ENCODE measurements at regions not wholly inside any gene's neighbourhood (a gene's known extent, or its start where the extent isn't known, plus 50 kb on each side); places are given as distances from the start of the nearest gene placed in this dataset.

GRCh38 chr10:120685136-120685535 is 166.0 kb upstream of the WDR11 start:
- ChIA-PET POLR2A (no interaction called here), CTCF (no interaction called here), RAD21 (ENCODE audit: unreplicated experiment) (no interaction called here), SMC1A (ENCODE audit: uncharacterized antibody, unreplicated experiment) (interaction anchor here (1.0 kb wide), 1 partner anchor 16 kb away, joined by 4 read pairs; no protein-coding TSS in a partner anchor)
- 13% methylated on average over 4 of the region's 4 CpGs for WGBS (ENCODE audit: insufficient coverage, insufficient replicate concordance, low lambda C conversion rate, missing lambda C conversion rate)
- ATAC-seq: no peak
- Histone ChIP-seq H4K20me1 (ENCODE audit: control insufficient read depth, insufficient read depth) (no peaks in the 10 kb centered on the region), H3K27ac (ENCODE audit: control insufficient read depth, insufficient read depth) (no peak overlapping the region), H2AFZ (ENCODE audit: control insufficient read depth, low read depth, low read length) (no peak overlapping the region), H3K9me3 (replicated peaks; ENCODE audit: control insufficient read depth, insufficient read depth, low read length) (no peaks in the 10 kb centered on the region), H3K4me3 (no peak overlapping the region), H3K79me2 (ENCODE audit: control insufficient read depth, insufficient read depth, low read length) (no peaks in the 10 kb centered on the region), H3K9ac (ENCODE audit: control insufficient read depth, insufficient read depth, low read length) (no peak overlapping the region), H3K4me1 (ENCODE audit: control insufficient read depth, insufficient read depth, low read length) (no peaks in the 10 kb centered on the region), H3K27me3 (replicated peaks in 1 of 2; ENCODE audit: control insufficient read depth in 2 of 2, insufficient read depth in 2 of 2, low read length in 1 of 2) (no peaks in the 10 kb centered on the region), H3K4me2 (ENCODE audit: control insufficient read depth, insufficient read depth) (no peak overlapping the region), H3K36me3 (ENCODE audit: control insufficient read depth in 2 of 2, insufficient read depth in 2 of 2, low read length in 1 of 2) (no peaks in the 10 kb centered on the region)
- BruUV-seq (replicated peaks): no TSS peak
- FAIRE-seq: no peak
- in situ Hi-C loops (cut with MboI) (no loop called here), intact Hi-C loops (cut with micrococcal nuclease; ENCODE audit: unreplicated experiment) (no loop called here)
- no peak for TF ChIP-seq RCOR1 (conservative IDR thresholded peaks at IDR 0.05; ENCODE audit: low read depth, low read length)
- no peak for TF ChIP-seq NFXL1 (IDR thresholded peaks at IDR 0.05; ENCODE audit: borderline replicate concordance)
- no peak for TF ChIP-seq MEF2B (IDR thresholded peaks at IDR 0.05; ENCODE audit: partially characterized antibody, poor library complexity, severe bottlenecking)
- TF ChIP-seq RFX5 (IDR thresholded peaks at IDR 0.05; ENCODE audit: low read depth, low read length): no peak
- no peak for TF ChIP-seq RAD51 (IDR thresholded peaks at IDR 0.05)
- TF ChIP-seq MYB (IDR thresholded peaks at IDR 0.05; ENCODE audit: borderline replicate concordance, low read depth, low read length): no peak
- TF ChIP-seq ZNF217 (IDR thresholded peaks at IDR 0.05): no peak
- DNase-seq (ENCODE audit: low read depth, low spot score): no peak

- Histone ChIP-seq H3K36me3 (ENCODE audit: control insufficient read depth in 2 of 2, insufficient read depth in 2 of 2, low read length in 1 of 2) (no peaks in the 10 kb centered on the region), H3K27ac (ENCODE audit: control insufficient read depth, insufficient read depth) (no peak overlapping the region), H3K9me3 (replicated peaks; ENCODE audit: control insufficient read depth, insufficient read depth, low read length) (no peaks in the 10 kb centered on the region), H3K4me3 (no peak overlapping the region), H3K9ac (ENCODE audit: control insufficient read depth, insufficient read depth, low read length) (no peak overlapping the region), H3K27me3 (replicated peaks in 1 of 2; ENCODE audit: control insufficient read depth in 2 of 2, insufficient read depth in 2 of 2, low read length in 1 of 2) (no peaks in the 10 kb centered on the region), H3K79me2 (ENCODE audit: control insufficient read depth, insufficient read depth, low read length) (no peaks in the 10 kb centered on the region), H2AFZ (ENCODE audit: control insufficient read depth, low read depth, low read length) (no peak overlapping the region), H4K20me1 (ENCODE audit: control insufficient read depth, insufficient read depth) (no peaks in the 10 kb centered on the region), H3K4me2 (ENCODE audit: control insufficient read depth, insufficient read depth) (no peak overlapping the region), H3K4me1 (ENCODE audit: control insufficient read depth, insufficient read depth, low read length) (no peaks in the 10 kb centered on the region)
- SMC1A ChIA-PET (ENCODE audit: uncharacterized antibody, unreplicated experiment): interaction anchor here (1.0 kb wide), 1 partner anchor 46 kb away, joined by 3 read pairs; no protein-coding TSS in a partner anchor
- no peak for ATAC-seq
- no TSS peak for BruUV-seq (replicated peaks)
- RAD21 ChIA-PET (ENCODE audit: unreplicated experiment): no interaction called here
- no peak for FAIRE-seq
- CTCF ChIA-PET: no interaction called here
- no peak for TF ChIP-seq GATAD2B (conservative IDR thresholded peaks at IDR 0.05; ENCODE audit: low read depth)
- TF ChIP-seq DPF2 (IDR thresholded peaks at IDR 0.05): no peak
- TF ChIP-seq IKZF2 (IDR thresholded peaks at IDR 0.05): no peak
- TF ChIP-seq ZBTB4 (CRISPR knock-in tag; IDR thresholded peaks at IDR 0.05): no peak
- peak; percentile 76; the same call in 1 of the 2 replicates for TF ChIP-seq REST (IDR thresholded peaks at IDR 0.05; ENCODE audit: low read depth, low read length)
- TF ChIP-seq EGR1 (IDR thresholded peaks at IDR 0.05; ENCODE audit: borderline replicate concordance in 1 of 2, low read depth in 2 of 2, low read length in 2 of 2): no peak
- POLR2A ChIA-PET: no interaction called here
- intact Hi-C loops (cut with micrococcal nuclease; ENCODE audit: unreplicated experiment) (no loop called here), in situ Hi-C loops (cut with MboI) (no loop called here)
- no peak for DNase-seq (ENCODE audit: low read depth, low spot score)
- WGBS (ENCODE audit: insufficient coverage, insufficient replicate concordance, low lambda C conversion rate, missing lambda C conversion rate): 36% methylated on average over 1 of the region's 1 CpG
Measured at GRCh38 chr10:120688928-120689327, 162.2 kb upstream of the WDR11 start.

Measured in GM12878 (cell line).